ENCODE measurements at regions not wholly inside any gene's neighbourhood (a gene's known extent, or its start where the extent isn't known, plus 50 kb on each side); places are given as distances from the start of the nearest gene placed in this dataset.

GRCh38 chr14:61934385-61934784, 172.2 kb downstream of the SNAPC1 start:
- TF ChIP-seq CTCF (IDR thresholded peaks at IDR 0.05; ENCODE audit: low read depth, low read length) = no peak
- DNase-seq (ENCODE audit: low read depth in 2 of 2) = peak; percentile 38 to 91
- H3K4me3 ChIP-seq (replicated peaks in 1 of 2; ENCODE audit: low read depth in 2 of 2, low read length in 2 of 2) = no peak overlapping the region

GRCh38 chr14:61939776-61940175, 177.6 kb downstream of the SNAPC1 start:
- no peak for DNase-seq (ENCODE audit: low read depth in 2 of 2)
- TF ChIP-seq CTCF (IDR thresholded peaks at IDR 0.05; ENCODE audit: low read depth, low read length) = no peak
- no peak overlapping the region for H3K4me3 ChIP-seq (replicated peaks in 1 of 2; ENCODE audit: low read depth in 2 of 2, low read length in 2 of 2)

GRCh38 chr14:61940666-61941420, 178.6 kb downstream of the SNAPC1 start:
- DNase-seq (ENCODE audit: low read depth in 2 of 2) = no peak
- H3K4me3 ChIP-seq (replicated peaks in 1 of 2; ENCODE audit: low read depth in 2 of 2, low read length in 2 of 2) = no peak overlapping the region
- TF ChIP-seq CTCF (IDR thresholded peaks at IDR 0.05; ENCODE audit: low read depth, low read length) = no peak

- DNase-seq (ENCODE audit: low read depth in 2 of 2) = no peak
- no peak overlapping the region for H3K4me3 ChIP-seq (replicated peaks in 1 of 2; ENCODE audit: low read depth in 2 of 2, low read length in 2 of 2)
- no peak for TF ChIP-seq CTCF (IDR thresholded peaks at IDR 0.05; ENCODE audit: low read depth, low read length)
These were observed 179.4 kb downstream of the SNAPC1 start for GRCh38 chr14:61941421-61942150.

GRCh38 chr14:61948376-61948775, 186.2 kb downstream of the SNAPC1 start:
- no peak overlapping the region for H3K4me3 ChIP-seq (replicated peaks in 1 of 2; ENCODE audit: low read depth in 2 of 2, low read length in 2 of 2)
- no peak for TF ChIP-seq CTCF (IDR thresholded peaks at IDR 0.05; ENCODE audit: low read depth, low read length)
- DNase-seq (ENCODE audit: low read depth in 2 of 2) = no peak

- TF ChIP-seq CTCF (IDR thresholded peaks at IDR 0.05; ENCODE audit: low read depth, low read length) = no peak
- H3K4me3 ChIP-seq (replicated peaks in 1 of 2; ENCODE audit: low read depth in 2 of 2, low read length in 2 of 2) = no peak overlapping the region
- DNase-seq (ENCODE audit: low read depth in 2 of 2) = peak in 1 of 2 donors; percentile 22
These were observed 188.1 kb downstream of the SNAPC1 start for GRCh38 chr14:61950340-61950739.

All from cardiac fibroblast (primary cell).